ENCODE measurements at regions not wholly inside any gene's neighbourhood (a gene's known extent, or its start where the extent isn't known, plus 50 kb on each side); places are given as distances from the start of the nearest gene placed in this dataset.

- 49 to 62% (median 54%) methylated on average over 7 to 10 of the region's 10 CpGs for WGBS, 4 donors
- ATAC-seq, result no peak
- H3K27ac ChIP-seq, result no peak overlapping the region
Observed at GRCh38 chr22:48635816-48636215, 1191.9 kb downstream of the BRD1 start.

GRCh38 chr22:48635031-48635430, 1192.6 kb downstream of the BRD1 start:
- intact Hi-C loops (cut with DNase I), result no loop called here
- Histone ChIP-seq H3K36me3 (no peaks in the 10 kb centered on the region), H3K9me3 (no peaks in the 10 kb centered on the region), H3K27me3 (peaks cover 0 to 15% (median 0%) of the 10 kb centered on the region in 9 donors), H3K4me1 (no peaks in the 10 kb centered on the region), H3K27ac (no peak overlapping the region), H3K4me3 (no peak overlapping the region)
- no peak for TF ChIP-seq POLR2A (IDR thresholded peaks at IDR 0.05)
- no peak for TF ChIP-seq CTCF (IDR thresholded peaks at IDR 0.05)
- no peak for DNase-seq
- no peak for ATAC-seq
- WGBS, 4 donors, result 81 to 91% (median 88%) methylated on average over 9 to 12 of the region's 12 CpGs

More at GRCh38 chr22:48635816-48636215, 1191.9 kb downstream of the BRD1 start:
- intact Hi-C loops (cut with DNase I), result no loop called here
- Histone ChIP-seq H3K36me3 (no peaks in the 10 kb centered on the region), H3K4me3 (no peak overlapping the region), H3K4me1 (no peaks in the 10 kb centered on the region), H3K27me3 (peaks cover 0 to 12% (median 0%) of the 10 kb centered on the region in 9 donors), H3K9me3 (no peaks in the 10 kb centered on the region)
- no peak for DNase-seq
- TF ChIP-seq CTCF (IDR thresholded peaks at IDR 0.05) (no peak), POLR2A (IDR thresholded peaks at IDR 0.05) (no peak)

GRCh38 chr22:48633996-48634836, 1193.5 kb downstream of the BRD1 start:
- 72 to 76% (median 74%) methylated on average over 9 of the region's 9 CpGs for WGBS, 4 donors
- no peak for ATAC-seq
- DNase-seq, result no peak
- no peak overlapping the region for H3K4me3 ChIP-seq
- H3K36me3 ChIP-seq, result no peaks in the 10 kb centered on the region
- no peaks in the 10 kb centered on the region for H3K4me1 ChIP-seq
- no peaks in the 10 kb centered on the region for H3K9me3 ChIP-seq
- H3K27me3 ChIP-seq, result peaks cover 0 to 23% (median 6%) of the 10 kb centered on the region in 9 donors
- no peak overlapping the region for H3K27ac ChIP-seq
- no peak for TF ChIP-seq POLR2A (IDR thresholded peaks at IDR 0.05)
- TF ChIP-seq CTCF (IDR thresholded peaks at IDR 0.05), result no peak
- intact Hi-C loops (cut with DNase I), result no loop called here

GRCh38 chr22:48632646-48633246, 1194.9 kb downstream of the BRD1 start:
- WGBS, 4 donors, result 65 to 89% (median 70%) methylated on average over 9 to 17 of the region's 17 CpGs
- Histone ChIP-seq H3K4me1 (no peaks in the 10 kb centered on the region), H3K36me3 (no peaks in the 10 kb centered on the region), H3K27me3 (peaks cover 0 to 36% (median 9%) of the 10 kb centered on the region in 9 donors), H3K4me3 (no peak overlapping the region), H3K9me3 (no peaks in the 10 kb centered on the region), H3K27ac (no peak overlapping the region)
- ATAC-seq (no peak), DNase-seq (no peak)
- no peak for TF ChIP-seq POLR2A (IDR thresholded peaks at IDR 0.05)
- no peak for TF ChIP-seq CTCF (IDR thresholded peaks at IDR 0.05)
- intact Hi-C loops (cut with DNase I), result no loop called here

Measured in heart left ventricle (tissue), 16 donors.